NB4 (cell line): ENCODE measurements at regions not wholly inside any gene's neighbourhood (a gene's known extent, or its start where the extent isn't known, plus 50 kb on each side); places are given as distances from the start of the nearest gene placed in this dataset.

Experiments used
- CTCF ChIP-seq: IDR thresholded peaks from one replicate; pipeline ENCODE4 v1.5.1; 2012; ENCODE audit warnings: low read depth, low read length
- MAX ChIP-seq: IDR thresholded peaks from 2 replicates; pipeline ENCODE4 v1.6.1; 2011; ENCODE audit warnings: low read depth, low read length
- MYC ChIP-seq: IDR thresholded peaks from 2 replicates; pipeline ENCODE4 v1.6.1; 2011; ENCODE audit warnings: low read depth, low read length
- POLR2A ChIP-seq: IDR thresholded peaks from 2 replicates; pipeline ENCODE4 v1.6.1; 2011; ENCODE audit warnings: mild to moderate bottlenecking; ENCODE audit not compliant: insufficient read length; ENCODE audit errors: extremely low read depth

- TF ChIP-seq CTCF (no peak), POLR2A (no peak), MAX (no peak), MYC (no peak)
These were observed 59.8 kb downstream of the FOXD1 start for GRCh38 chr5:73388740-73389139.
